Stimulated activated CD4-positive, alpha-beta T cell treated with anti-CD3 and anti-CD28 coated beads, Interleukin-4, amount 100 ng/mL, for 4 hours (primary cell): ENCODE measurements at regions not wholly inside any gene's neighbourhood (a gene's known extent, or its start where the extent isn't known, plus 50 kb on each side); places are given as distances from the start of the nearest gene placed in this dataset.
"Not testable (repeated sequence)": the region's sequence is repeated elsewhere in the genome, so short reads cannot be mapped to it uniquely, and the experiment has no call there.

ENCODE experiments used
- DNase-seq, 2 experiments: peaks; one replicate each; pipeline ENCODE4 v3.0.0-alpha.2; 2020

DNA sequence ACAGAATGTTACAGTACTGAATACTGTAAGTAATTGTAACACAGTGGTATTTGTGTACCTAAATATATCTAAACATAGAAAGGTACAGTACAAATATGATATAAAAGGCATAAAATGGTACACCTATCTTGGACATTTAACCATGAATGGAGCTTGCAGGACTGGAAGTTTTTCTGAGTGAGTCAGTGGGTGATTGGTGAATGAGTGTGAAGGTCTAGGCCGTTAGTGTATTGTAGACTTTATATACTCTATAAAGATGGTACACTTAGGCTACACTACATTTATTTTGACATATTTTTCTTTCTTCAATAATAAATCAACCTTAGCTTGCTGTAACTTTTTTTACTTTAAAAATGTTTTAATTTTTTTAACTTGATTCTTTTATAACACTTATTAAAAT, 422.5 kb upstream of the FSTL5 start:
- no peak for DNase-seq

DNA sequence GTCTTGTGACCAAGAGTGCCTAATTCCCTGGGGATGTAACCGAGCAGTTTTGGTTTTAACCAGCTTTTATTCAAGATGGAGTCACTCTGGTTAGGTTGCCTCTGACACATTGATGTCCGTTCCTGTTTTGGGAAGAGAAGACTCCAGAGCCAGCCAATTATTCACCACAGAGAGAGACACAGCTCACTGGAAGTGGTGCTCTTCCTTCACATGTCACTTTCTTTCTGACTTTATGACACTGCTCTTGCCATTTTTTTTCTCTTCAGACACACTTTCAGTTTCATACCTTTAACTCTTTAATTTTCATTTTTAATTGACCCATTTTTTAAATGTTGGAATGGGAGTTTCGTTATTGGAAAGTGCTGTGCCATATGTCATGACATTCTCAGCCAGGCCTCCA, 418.4 kb upstream of the FSTL5 start:
- no peak for DNase-seq

DNA sequence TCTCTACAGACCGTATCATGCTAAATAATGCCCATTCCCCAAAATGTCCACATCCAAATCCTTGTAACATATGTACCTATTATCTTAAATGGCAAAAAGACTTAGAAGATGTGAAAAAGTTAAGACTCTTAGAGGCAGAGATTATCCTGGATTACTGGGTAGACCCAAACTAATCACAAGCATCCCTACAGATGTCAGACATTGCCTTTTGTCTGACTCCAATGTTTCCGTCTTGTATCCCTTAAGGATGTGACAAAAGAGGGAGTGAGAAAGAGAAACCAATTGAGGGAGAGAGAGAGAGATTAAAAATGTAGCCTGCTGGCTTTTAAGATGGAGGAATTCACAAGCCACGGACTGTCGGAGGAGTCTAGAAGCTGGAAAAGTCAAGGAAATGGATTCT, 401.9 kb upstream of the FSTL5 start:
- no peak for DNase-seq

DNA sequence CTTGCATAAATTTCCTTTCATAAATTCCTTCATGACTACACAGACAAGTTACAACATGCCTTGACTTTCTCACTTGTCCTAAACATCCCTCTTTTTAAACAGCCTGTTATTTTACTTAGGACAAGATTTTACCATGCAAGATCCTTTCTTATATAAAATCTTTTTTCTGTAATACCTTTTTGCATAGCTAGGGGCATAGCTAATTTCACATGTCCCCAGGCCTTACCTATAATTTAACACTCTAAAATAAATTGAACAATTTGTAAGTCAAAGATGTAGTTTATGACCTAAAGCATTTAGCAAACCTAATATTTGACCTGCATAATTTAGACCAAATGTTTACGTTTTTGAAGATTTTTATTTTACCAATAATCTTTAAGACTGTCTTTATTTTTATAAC, 396.3 kb upstream of the FSTL5 start:
- DNase-seq: no peak

DNA sequence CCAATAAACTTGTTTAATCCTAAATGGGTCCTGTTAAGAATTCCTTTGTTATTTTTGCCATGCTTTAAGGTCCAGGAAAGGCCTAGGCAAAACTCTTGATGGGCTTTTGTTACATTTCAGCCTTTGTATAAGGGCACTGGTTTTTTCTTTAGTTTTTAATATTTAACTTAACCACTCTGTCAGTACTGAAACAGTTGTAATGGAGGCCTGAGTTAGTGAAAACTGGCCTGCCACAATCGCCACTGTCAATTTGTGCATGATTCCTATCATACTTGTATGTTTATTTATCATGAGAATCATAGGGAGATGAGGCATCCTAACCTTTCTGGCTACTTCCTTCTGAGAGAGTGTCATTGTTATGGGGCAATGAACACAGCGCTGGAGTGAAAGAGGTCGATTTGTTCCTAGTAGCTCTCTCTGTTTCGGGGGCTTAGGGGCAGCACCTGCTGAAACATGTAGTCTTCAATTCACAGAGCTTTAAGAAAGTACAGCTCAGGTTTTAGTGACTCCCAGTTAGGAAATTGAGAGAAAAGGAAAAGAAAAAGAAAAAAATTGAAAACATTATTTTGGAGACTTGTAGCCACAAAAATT, 393.8 kb upstream of the FSTL5 start:
- no peak for DNase-seq

DNA sequence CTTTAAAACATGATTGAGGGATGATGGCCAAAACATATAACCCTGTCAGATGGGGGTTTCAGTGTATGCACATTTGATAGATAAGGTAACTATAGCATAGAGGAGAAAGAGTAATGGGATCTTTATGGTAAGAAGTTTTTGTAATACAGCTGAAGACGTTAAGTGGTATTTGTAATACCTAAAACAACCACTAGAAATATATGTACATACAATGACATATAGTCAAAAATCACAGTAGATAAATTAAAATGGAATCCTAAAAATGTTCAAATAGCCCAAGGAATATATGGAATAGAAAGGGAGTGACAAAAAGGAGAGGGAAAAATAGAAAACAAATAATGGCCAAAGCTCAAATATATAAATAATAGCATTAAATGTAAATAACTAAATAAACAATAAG, 371.3 kb upstream of the FSTL5 start:
- no peak for DNase-seq

DNA sequence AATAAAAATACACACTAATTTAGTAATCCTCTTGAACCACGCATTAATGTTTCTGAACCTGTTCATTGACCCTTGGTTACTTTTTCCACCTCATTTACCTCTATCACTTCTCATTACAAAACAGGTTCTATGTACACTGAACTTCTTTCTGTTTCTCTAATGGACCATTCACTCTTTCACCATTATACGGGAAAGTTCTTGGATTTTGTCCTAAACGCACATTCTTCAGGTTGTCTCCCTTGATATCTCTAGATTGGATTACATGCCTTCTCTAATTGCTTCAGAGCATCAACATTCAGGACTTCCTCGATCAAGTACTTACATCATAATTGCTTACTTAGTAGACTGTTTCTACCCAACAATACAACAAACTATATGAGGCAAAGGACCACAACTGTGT, 359.4 kb upstream of the FSTL5 start:
- DNase-seq: no peak

DNA sequence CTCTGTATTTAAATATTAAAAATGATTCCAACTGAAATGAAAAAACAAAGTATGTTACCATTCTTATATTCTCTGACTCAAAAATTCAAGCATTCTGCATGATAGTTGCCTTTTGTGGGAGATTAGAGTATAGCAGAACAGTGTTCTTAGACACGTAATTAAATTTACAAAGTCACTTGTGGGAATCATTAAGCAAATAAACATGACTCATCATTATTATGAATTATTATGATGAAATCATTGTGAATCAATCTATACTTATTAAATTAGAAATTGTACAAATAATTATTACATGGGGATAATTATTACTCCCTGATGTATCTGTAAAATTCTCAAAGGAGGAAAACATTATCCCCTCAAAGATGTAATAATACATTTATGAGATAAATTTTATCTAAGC, 358.9 kb upstream of the FSTL5 start:
- no peak for DNase-seq

DNA sequence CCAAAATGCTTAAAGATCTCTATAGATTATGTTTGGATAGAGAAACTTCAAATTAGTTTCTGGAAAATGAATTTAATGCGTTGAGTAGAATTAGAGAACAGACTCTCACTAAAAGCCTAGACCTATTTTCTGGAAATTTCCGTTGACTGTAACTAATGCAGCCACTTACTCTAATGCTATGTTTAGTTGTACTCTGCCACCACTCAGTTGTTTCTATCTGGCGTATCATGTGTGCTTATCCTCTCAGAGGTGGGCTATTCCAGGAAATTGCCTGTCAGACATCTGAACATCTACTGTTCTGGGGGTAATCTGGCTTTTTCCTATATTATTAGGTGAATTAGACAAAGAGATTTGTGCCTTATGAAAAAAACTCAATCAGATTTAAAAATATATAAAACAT, 347.1 kb upstream of the FSTL5 start:
- DNase-seq: no peak

DNA sequence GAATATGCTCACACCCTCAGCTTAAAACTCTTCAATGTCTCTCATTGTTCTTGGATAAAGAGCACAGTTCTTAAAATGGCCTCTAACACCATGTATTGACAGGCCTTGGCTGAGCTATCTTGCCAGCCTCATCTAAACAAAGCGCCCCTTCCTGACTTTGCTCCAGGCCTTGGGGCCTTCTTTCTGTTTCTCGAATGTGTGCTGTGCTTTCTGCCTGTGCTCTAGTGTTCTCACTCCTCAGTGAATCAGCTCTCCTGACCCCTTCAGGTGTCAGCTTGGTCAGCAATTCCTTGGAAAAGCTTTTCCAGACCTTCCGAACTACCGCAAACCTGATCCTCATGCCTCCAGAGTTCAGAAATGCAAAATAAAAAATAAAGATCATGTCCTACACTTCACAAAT, 346.3 kb upstream of the FSTL5 start:
- no peak for DNase-seq

DNA sequence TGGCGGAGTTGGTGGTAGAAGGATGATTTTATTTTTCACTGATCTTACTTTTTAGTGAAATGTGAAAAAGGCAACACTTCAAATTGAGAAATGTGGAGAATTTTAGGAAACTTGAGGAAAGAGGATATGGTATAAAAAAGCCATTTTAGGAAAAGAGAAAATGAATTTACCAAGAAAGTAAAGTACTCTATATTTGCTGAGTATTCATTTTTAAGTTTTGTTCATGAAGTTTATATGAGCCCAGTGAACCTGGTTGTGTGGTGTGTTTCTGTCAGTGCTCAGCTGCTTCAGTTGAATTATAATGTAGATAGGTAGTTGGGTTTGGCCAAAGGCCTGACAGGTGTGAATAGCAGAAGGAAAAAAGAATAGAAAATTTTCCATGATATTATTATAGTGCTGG, 345.5 kb upstream of the FSTL5 start:
- no peak for DNase-seq

DNA sequence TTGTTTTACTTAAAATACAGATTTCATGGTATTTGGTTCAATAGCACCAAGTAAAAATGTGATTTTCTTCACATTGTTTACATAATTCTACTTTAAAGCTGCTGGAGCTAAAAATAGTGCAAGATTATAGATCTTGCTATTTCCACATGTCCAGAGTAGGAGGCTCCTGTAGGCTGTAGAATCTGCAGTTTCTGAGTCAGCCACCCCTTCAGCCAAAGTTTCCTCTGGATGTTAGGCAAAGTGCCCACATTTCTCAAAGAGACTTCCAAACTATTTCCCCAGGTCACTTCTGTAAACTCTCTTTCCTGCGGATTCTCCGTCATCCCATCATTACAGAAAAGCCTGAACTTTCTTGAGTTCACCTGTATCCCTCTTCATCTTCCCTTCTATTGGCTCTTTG, 342.5 kb upstream of the FSTL5 start:
- no peak for DNase-seq

DNA sequence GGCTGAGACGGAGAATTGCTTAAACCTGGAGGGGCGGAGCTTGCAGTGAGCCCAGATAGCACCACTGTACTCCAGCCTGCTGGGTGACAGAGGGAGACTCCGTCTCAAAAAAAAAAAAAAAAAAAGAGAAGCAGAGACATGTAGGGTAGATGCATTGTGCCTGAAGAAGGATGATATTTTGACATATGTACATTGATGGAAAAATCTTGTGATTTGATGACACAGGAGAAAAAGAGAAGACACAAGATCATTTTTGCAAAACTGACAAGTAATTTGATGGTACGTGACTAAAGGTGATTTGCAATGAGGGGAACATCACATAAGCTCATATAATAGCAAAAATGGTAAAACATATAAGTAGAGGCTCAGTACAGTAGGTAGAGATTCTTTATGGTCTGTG, 340.1 kb upstream of the FSTL5 start:
- no peak for DNase-seq

DNA sequence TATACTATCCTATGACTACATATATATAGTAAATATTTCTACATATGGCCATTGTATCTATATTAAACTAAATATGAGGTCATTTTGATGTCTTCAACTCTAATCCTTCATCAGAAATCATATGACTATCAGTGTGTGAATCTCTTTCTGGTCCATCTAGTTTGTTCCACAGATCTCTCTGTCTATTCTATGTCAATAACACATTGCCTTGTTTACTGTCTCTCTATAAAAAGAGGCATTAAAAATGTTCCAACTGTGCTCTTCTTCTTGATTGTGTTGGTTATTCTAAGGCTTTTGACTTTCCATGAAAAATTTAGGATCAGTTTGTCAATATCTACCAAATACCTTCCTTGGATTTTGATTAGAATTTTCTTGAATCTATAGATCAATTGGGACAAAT, 338.3 kb upstream of the FSTL5 start:
- DNase-seq: no peak

DNA sequence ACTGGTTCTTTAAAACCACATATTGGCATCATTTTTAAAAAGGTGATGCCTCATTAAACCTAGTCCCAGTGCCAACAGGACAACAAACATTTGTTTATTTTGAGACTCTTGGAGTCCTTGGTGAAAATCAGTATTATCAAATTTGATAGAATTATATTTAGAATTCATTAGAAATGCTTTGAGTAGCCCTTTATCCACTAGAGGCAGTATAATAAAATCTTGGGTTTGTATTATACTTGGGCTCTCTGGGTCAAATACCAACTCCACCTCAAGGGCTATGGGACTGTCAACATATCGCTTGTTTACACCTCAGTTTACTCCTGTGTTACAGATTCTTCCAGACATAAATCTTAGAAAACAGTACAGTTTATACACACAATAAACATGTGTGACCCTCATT, 335.7 kb upstream of the FSTL5 start:
- DNase-seq: no peak

DNA sequence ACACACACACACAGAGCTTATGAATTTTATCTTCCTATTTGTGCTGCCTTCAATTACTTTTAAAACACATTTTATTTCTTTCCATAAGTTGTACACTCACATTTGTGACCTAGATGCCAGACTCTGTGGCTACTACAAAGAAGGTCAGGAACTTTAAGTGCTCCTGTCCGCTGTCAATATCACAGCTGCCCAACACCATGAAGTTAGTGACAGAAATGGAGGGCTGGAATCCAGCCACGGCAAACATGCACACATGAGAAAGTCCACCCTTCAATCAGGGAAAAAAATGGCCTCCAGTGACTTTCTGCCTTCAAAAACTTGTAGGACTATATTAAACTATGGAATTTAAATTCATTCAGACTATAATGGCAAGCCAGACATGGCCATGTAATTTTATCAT, 334.4 kb upstream of the FSTL5 start:
- DNase-seq: no peak

DNA sequence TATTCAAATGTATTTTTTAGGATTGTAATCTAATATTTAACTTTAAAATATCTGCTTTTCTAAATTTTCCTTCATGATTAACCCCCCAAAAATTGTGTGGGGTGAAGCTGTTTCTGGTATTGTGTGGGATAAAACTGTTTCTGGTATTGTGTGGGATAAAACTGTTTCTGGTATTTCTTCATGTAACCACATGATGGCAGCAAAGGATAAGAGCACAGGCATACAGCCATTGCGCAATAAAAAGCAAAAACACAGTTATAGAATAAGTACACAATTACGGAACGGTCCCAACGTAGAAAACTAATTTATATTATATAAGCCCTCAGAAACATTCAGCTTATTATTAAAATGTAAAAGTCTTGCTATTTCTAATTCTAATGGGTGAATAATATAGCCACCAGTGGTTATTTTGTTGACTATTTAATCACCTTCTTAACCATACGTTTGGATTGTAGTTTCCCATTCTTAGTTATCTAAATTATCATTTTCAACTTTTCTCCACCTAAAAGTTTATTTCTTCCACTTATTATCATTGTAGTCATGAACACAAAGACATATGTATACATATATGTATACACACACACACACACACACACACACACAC, 333.9 kb upstream of the FSTL5 start:
- DNase-seq: no peak

DNA sequence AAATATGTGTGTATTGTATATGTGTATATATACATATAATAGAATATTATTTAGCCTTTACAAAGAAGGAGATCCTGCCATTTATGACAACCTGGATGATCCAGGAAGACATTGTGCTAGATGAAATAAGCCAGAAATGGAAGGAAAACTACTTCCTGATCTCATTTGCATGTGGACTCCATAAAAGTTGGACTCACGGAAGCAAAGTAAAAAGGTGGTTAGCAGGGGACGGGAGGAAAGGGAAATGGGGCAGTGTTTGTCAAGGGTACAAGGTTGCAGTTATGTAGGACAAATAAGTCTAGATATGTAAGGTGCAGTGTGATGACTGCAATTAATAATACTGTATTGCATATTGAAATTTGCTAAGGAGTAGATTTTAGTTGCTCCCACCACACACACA, 331.1 kb upstream of the FSTL5 start:
- no peak for DNase-seq

DNA sequence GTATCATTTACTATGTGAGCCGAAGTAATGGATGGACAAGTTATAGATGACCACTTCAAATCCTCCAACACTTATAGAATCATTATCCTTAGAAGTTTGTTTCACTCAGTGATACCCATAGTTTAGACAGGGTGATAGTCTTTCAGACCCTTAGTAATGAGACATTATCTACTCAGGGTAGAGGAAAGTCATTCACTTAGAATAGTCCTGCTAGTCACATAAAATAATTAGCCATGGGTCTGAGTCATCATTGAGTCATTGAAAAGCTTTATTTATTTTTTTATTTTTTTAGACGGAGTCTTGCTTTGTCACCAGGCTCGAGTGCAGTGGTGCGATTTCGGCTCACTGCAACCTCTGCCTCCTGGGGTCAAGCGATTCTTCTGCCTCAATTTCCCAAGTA, 321.7 kb upstream of the FSTL5 start:
- DNase-seq: no peak

DNA sequence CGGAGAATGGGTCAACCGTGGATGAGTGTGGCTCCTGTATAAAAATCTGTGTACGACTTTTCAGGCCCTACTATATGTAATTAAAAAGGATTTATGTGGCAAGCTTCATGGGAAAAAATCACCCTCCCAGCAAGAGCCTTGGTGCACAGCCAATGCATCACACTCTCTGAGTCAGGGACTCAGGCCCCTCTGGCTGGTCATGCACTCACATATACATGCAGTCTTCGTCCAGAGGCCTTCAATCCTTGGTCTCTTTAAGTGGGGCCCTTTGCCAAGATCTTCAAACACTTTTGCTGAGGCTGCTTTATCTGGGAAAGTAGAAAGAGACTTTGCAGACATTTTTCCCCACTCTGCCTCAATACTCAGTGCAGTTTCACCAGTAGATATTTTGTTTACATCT, 311.4 kb upstream of the FSTL5 start:
- no peak for DNase-seq

DNA sequence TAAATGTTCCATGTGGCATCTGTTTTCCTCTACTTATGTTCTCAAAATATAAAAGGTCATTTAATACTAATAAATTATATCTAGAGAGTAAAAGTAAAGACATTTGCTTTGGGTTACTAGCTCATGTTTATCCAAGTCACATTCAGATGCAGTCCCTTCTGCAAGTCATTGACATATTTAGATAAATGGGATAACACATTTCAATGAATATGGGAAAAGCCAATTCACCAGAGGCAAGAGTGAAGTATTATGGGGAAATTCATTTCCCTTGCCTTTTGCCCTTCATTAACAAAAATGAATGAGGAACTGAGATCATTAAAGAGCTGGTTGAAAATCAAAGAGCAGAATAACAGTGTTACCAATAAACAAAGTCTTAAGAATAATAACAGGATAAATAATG, 306.2 kb upstream of the FSTL5 start:
- no peak for DNase-seq

DNA sequence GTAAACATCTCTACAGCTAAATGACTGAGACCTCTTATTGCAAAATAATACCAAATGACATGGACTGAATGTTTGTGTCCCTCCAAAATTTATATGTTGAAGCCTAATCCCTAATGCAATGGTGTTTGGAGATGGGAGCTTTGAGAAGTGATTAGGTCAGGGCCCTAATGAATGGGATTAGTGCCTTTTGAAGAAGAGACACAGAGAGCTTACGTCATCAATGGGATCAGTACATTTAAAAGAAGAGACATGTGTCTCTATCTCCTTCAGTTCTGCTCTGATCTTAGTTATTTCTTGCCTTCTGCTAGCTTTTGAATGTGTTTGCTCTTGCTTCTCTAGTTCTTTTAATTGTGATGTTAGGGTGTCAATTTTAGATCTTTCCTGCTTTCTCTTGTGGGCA, 301.6 kb upstream of the FSTL5 start:
- DNase-seq: not testable (repeated sequence)

DNA sequence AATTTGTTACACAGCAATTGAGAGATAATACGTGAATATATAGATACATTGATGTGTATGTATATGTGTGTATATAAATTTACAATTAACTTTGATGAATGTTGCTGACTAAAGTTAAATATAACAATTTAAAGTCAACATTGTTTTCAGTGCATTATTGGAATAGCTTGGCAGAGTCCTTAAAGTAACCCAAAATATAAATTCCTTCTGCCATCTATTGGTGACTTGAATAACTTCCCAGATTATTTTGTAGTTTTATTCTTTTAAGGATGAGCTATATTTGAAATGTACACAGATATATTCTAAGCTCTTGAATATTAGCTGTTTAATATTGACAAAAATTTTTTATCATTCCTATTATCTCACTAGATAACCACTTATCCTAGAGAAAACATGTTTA, 298.2 kb upstream of the FSTL5 start:
- DNase-seq: no peak

DNA sequence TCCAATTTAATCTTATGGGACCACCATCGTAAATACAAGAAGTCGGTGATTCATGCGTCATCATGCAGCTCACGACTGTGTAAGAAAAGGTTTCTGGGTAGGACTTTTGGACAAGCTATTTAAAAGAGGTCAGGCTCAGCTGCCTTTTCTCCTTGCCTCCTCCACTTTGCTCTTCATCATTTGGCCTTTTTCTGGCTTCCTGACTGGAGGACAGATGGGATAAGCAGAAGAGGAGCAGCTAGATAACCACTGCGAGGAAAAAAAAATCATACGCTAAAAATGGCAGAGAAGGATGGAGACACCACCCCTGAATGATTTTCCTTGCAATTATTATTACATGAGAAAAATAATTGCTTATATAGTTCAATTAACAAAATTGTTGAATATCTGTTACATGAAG, 294.3 kb upstream of the FSTL5 start:
- no peak for DNase-seq

DNA sequence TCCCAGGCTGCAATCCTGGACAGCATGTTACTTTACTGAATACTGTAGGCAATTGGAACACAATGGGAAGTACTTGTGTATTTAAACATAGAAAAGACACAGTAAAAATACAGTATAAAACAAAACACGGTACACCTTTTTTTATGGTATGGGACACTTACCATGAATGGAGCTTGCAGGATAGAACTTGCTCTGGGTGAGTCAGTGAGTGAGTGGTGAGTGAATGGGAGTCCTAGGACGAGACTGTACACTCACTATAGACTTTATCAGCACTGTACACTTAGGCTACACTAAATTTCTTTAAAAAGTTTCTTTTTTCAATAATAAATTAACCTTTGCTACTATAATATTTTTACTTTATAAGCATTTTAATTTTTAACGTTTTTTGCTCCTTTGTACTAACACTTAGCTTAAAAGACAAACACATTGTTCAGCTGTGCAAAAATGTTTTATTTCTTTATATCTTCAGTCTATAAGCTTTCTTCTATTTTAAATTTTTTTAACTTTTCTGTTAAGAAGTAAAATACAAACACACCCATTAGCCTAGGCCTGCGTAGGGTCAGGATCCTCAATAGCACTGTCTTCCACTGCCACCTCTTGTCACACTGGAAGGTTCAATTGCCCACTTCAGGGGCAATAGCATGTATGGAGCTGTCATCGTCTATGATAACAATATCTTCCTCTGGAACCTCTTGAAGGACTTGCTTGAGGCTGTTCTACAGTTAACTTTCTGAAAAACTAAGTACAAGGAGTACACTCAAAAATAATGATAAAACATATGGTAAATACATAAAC, 293.5 kb upstream of the FSTL5 start:
- DNase-seq: no peak
